PC-9 (cell line): ENCODE measurements at regions not wholly inside any gene's neighbourhood (a gene's known extent, or its start where the extent isn't known, plus 50 kb on each side); places are given as distances from the start of the nearest gene placed in this dataset.

Experiments used
- BruUV-seq: library from RNA; stranded (reverse); fragments of 400-500 nt; replicated peaks from 2 replicates; lab custom pipeline; 2021; lab: Mats Ljungman, UMichigan
- CTCF ChIA-PET: fragments of 300-600 bp; sonication (Branson Sonifier 250); formaldehyde crosslinking; loops from one replicate; lab custom pipeline; 2022; ENCODE audit warnings: antibody characterized with exemption; lab: Charles Lee
- POLR2A ChIA-PET: fragments of 300-600 bp; sonication (Branson Sonifier 250); formaldehyde crosslinking; loops from one replicate; lab custom pipeline; 2022; ENCODE audit warnings: antibody characterized with exemption; ENCODE audit not compliant: unreplicated experiment; lab: Charles Lee
- DNase-seq, 2 experiments: peaks; one replicate each; pipeline versions ENCODE4 v3.0.0 to v3.0.0-alpha.2; 2015 to 2022; ENCODE audit warnings: mixed read lengths in 1 of 2
- H2AFZ ChIP-seq: fragments of 200-600 bp; sonication (generic); 2 replicates; pipeline ENCODE4 v1.8.1; 2017; ENCODE audit warnings: antibody characterized with exemption
- H3F3A ChIP-seq: fragments of 200-600 bp; sonication (generic); 2 replicates; pipeline ENCODE4 v1.8.1; 2017; ENCODE audit warnings: antibody characterized with exemption, mild to moderate bottlenecking, low read depth; ENCODE audit not compliant: insufficient read depth
- H3K27ac ChIP-seq: fragments of 200-600 bp; sonication (generic); 2 replicates; pipeline ENCODE4 v1.6.1; 2016; ENCODE audit warnings: mixed run types
- H3K27me3 ChIP-seq: fragments of 200-600 bp; sonication (generic); 2 replicates; pipeline ENCODE4 v1.6.1; 2016; ENCODE audit warnings: low read depth, mixed run types; ENCODE audit not compliant: insufficient read depth
- H3K36me3 ChIP-seq: fragments of 200-600 bp; sonication (generic); 2 replicates; pipeline ENCODE4 v1.6.1; 2016; ENCODE audit warnings: low read depth, mixed run types
- H3K4me1 ChIP-seq: fragments of 200-600 bp; sonication (generic); replicated peaks from 2 replicates; pipeline ENCODE4 v1.6.1; 2016; ENCODE audit warnings: mixed run types; ENCODE audit not compliant: insufficient read depth
- H3K4me2 ChIP-seq: fragments of 200-600 bp; sonication (generic); 2 replicates; pipeline ENCODE4 v1.6.1; 2017; ENCODE audit warnings: mixed run types
- H3K4me3 ChIP-seq: fragments of 200-600 bp; sonication (generic); 2 replicates; pipeline ENCODE4 v1.6.1; 2016; ENCODE audit warnings: mixed run types
- H3K79me2 ChIP-seq: fragments of 200-600 bp; sonication (generic); 2 replicates; pipeline ENCODE4 v1.6.1; 2017; ENCODE audit warnings: low read depth, mixed run types
- H3K9me2 ChIP-seq: fragments of 200-600 bp; sonication (generic); 2 replicates; pipeline ENCODE4 v1.8.1; 2017; ENCODE audit warnings: mild to moderate bottlenecking; ENCODE audit not compliant: insufficient read depth
- H3K9me3 ChIP-seq: fragments of 200-600 bp; sonication (generic); 2 replicates; pipeline ENCODE4 v1.8.1; 2016; ENCODE audit warnings: low read depth; ENCODE audit not compliant: insufficient read depth
- H4K20me1 ChIP-seq: fragments of 200-600 bp; sonication (generic); 2 replicates; pipeline ENCODE4 v1.8.1; 2017; ENCODE audit not compliant: insufficient read depth
- EZH2 ChIP-seq: fragments of 200-600 bp; sonication (generic); IDR thresholded peaks from 2 replicates; pipeline ENCODE4 v1.8.0; 2017; ENCODE audit warnings: antibody characterized with exemption, low read depth
- intact Hi-C: fragments of 100-400 bp; cut with micrococcal nuclease; formaldehyde crosslinking; loops from one replicate; pipeline ENCODE4 v1.10.0; 2022; ENCODE audit not compliant: unreplicated experiment
- TF ChIP-seq, protein P1 (sequence below): fragments of 200-600 bp; sonication (generic); conservative IDR thresholded peaks from 2 replicates; pipeline ENCODE4 v1.6.1; 2017; ENCODE audit warnings: mixed run types, antibody characterized with exemption, mild to moderate bottlenecking, moderate library complexity

- H3K27ac ChIP-seq: no peak overlapping the region
- DNase-seq: no peak
- H3K9me3 ChIP-seq: no peaks in the 10 kb centered on the region
- ChIA-PET CTCF (no interaction called here), POLR2A (no interaction called here)
- H3K27me3 ChIP-seq: 0 out of 2 replicates have a peak, but pooled peaks cover 31% of the 10 kb centered on the region
- H3K9me2 ChIP-seq: peaks cover 4% of the 10 kb centered on the region; the same call in 1 of the 2 replicates
- no peaks in the 10 kb centered on the region for H3K79me2 ChIP-seq
- H3K4me2 ChIP-seq: no peak overlapping the region
- no TSS peak for BruUV-seq
- no peak overlapping the region for H2AFZ ChIP-seq
- intact Hi-C loops: no loop called here
- 0 out of 2 replicates have a peak, but pooled peaks cover 6% of the 10 kb centered on the region for H3K4me1 ChIP-seq
- no peaks in the 10 kb centered on the region for H3K36me3 ChIP-seq
- no peaks in the 10 kb centered on the region for H3F3A ChIP-seq
- no peaks in the 10 kb centered on the region for H4K20me1 ChIP-seq
- TF ChIP-seq, protein P1, sequence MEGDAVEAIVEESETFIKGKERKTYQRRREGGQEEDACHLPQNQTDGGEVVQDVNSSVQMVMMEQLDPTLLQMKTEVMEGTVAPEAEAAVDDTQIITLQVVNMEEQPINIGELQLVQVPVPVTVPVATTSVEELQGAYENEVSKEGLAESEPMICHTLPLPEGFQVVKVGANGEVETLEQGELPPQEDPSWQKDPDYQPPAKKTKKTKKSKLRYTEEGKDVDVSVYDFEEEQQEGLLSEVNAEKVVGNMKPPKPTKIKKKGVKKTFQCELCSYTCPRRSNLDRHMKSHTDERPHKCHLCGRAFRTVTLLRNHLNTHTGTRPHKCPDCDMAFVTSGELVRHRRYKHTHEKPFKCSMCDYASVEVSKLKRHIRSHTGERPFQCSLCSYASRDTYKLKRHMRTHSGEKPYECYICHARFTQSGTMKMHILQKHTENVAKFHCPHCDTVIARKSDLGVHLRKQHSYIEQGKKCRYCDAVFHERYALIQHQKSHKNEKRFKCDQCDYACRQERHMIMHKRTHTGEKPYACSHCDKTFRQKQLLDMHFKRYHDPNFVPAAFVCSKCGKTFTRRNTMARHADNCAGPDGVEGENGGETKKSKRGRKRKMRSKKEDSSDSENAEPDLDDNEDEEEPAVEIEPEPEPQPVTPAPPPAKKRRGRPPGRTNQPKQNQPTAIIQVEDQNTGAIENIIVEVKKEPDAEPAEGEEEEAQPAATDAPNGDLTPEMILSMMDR: no peak
- no peak for TF ChIP-seq EZH2
- no peak overlapping the region for H3K4me3 ChIP-seq
Measured at GRCh38 chr5:6961123-6961522, 247.9 kb downstream of the TENT4A start.

- no peak overlapping the region for H3K27ac ChIP-seq
- no peak overlapping the region for H3K4me2 ChIP-seq
- intact Hi-C loops: no loop called here
- H3K9me2 ChIP-seq: peaks cover 4% of the 10 kb centered on the region; the same call in 1 of the 2 replicates
- 0 out of 2 replicates have a peak, but pooled peaks cover 6% of the 10 kb centered on the region for H3K4me1 ChIP-seq
- H3K9me3 ChIP-seq: no peaks in the 10 kb centered on the region
- H2AFZ ChIP-seq: no peak overlapping the region
- ChIA-PET CTCF (no interaction called here), POLR2A (no interaction called here)
- H3K27me3 ChIP-seq: 0 out of 2 replicates have a peak, but pooled peaks cover 31% of the 10 kb centered on the region
- TF ChIP-seq, protein P1: no peak
- no peak for TF ChIP-seq EZH2
- H3K36me3 ChIP-seq: no peaks in the 10 kb centered on the region
- H3F3A ChIP-seq: no peaks in the 10 kb centered on the region
- DNase-seq: no peak
- no peak overlapping the region for H3K4me3 ChIP-seq
- H4K20me1 ChIP-seq: no peaks in the 10 kb centered on the region
- BruUV-seq: no TSS peak
- H3K79me2 ChIP-seq: no peaks in the 10 kb centered on the region
Measured at GRCh38 chr5:6961837-6962635, 248.8 kb downstream of the TENT4A start.

DNA sequence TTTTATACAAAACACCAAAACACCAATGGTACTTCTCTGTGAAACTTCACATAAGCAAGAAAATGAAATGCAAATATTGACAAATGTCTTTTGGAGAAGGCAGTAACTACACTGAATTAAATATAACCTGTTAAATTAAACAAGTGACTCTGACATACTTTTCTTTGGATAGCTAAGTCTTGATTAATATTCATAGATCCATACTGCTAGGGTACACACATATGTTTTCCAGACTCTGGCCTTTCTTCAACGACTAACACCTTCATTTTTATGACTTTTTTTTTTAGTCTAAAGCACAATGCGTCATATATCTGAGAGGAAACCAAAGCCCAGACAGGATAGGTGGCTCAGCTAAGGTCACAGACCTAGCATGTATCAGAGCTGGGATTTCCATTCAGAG, 263.7 kb downstream of the TENT4A start:
- Histone ChIP-seq H3K27me3 (peaks cover 28% of the 10 kb centered on the region), H3K9me3 (no peaks in the 10 kb centered on the region), H3K9me2 (no peaks in the 10 kb centered on the region), H3K4me3 (no peak overlapping the region), H3K4me2 (no peak overlapping the region), H4K20me1 (no peaks in the 10 kb centered on the region), H3K27ac (no peak overlapping the region), H2AFZ (no peak overlapping the region), H3K79me2 (no peaks in the 10 kb centered on the region), H3F3A (no peaks in the 10 kb centered on the region), H3K4me1 (no peaks in the 10 kb centered on the region), H3K36me3 (no peaks in the 10 kb centered on the region)
- ChIA-PET POLR2A (no interaction called here), CTCF (no interaction called here)
- intact Hi-C loops: no loop called here
- no peak for DNase-seq
- TF ChIP-seq, protein P1: no peak
- TF ChIP-seq EZH2: no peak
- no TSS peak for BruUV-seq
